K562 (cell line): ENCODE measurements at regions not wholly inside any gene's neighbourhood (a gene's known extent, or its start where the extent isn't known, plus 50 kb on each side); places are given as distances from the start of the nearest gene placed in this dataset.

ENCODE experiments used
- ATAC-seq: fragments of 200-7000 bp; cut with Tn5 transposase; 3 replicates; pipeline ENCODE4 v1.9.1; 2020; ENCODE audit warnings: moderate library complexity
- BruUV-seq: library from RNA; stranded (reverse); fragments of 400-500 nt; replicated peaks from 2 replicates; lab custom pipeline; 2021; lab: Mats Ljungman, UMichigan
- CTCF ChIA-PET: fragments of 300-600 bp; formaldehyde crosslinking; extraction: SDS; loops from one replicate; lab custom pipeline; 2021; ENCODE audit warnings: low intra/inter-chr PET ratio; lab: Yijun Ruan, JAX
- POLR2A ChIA-PET: fragments of 300-600, 350-650 bp; sonication (Branson Sonifier 250); formaldehyde crosslinking; extraction: SDS; loops from one replicate; lab custom pipeline; 2021; ENCODE audit warnings: antibody characterized with exemption, inconsistent platforms; lab: Yijun Ruan, JAX
- DNase-seq, 4 experiments: peaks; one replicate each; pipeline versions ENCODE4 v3.0.0 to v3.0.0-alpha.2; 2011 to 2018; ENCODE audit warnings: low spot score in 3 of 4, mixed read lengths in 3 of 4; ENCODE audit errors: extremely low read depth in 1 of 4
- FAIRE-seq: peaks from 2 replicates; lab custom pipeline; 2011; peaks lifted over from hg19 to GRCh38; lab: Jason Lieb, UNC
- H2AFZ ChIP-seq: 2 replicates; pipeline ENCODE4 v1.6.0; 2011; ENCODE audit warnings: low read depth, low read length, control low read depth, inconsistent platforms
- H3K27ac ChIP-seq: fragments of 200-600 bp; 3 replicates; pipeline ENCODE4 v1.8.0; 2011; ENCODE audit warnings: low read depth, mild to moderate bottlenecking, control low read depth, inconsistent platforms, low read length, moderate library complexity, mixed read lengths; ENCODE audit errors: extremely low read depth
- H3K27me3 ChIP-seq, 2 experiments: fragments of 300-600 bp in 1 of 2; 2 replicates in 1 of 2; 3 replicates in 1 of 2; pipeline versions ENCODE4 v1.6.0 to v1.8.0; 2011; ENCODE audit warnings: inconsistent platforms in 2 of 2, low read length in 2 of 2, mild to moderate bottlenecking in 1 of 2, mixed read lengths in 1 of 2, moderate library complexity in 1 of 2; ENCODE audit not compliant: control insufficient read depth in 2 of 2, insufficient read depth in 2 of 2
- H3K36me3 ChIP-seq: fragments of 300-600 bp; 3 replicates; pipeline ENCODE4 v1.8.0; 2011; ENCODE audit warnings: mild to moderate bottlenecking, low read length, inconsistent platforms; ENCODE audit not compliant: control insufficient read depth, insufficient read depth
- H3K4me1 ChIP-seq, 2 experiments: fragments of 200-600 bp in 1 of 2; replicated peaks in 1 of 2; 2 replicates in 1 of 2; 3 replicates in 1 of 2; pipeline versions ENCODE4 v1.5.1 to v1.8.0; 2011; ENCODE audit warnings: inconsistent platforms in 2 of 2, low read length in 2 of 2, mild to moderate bottlenecking in 1 of 2, mixed read lengths in 1 of 2, moderate library complexity in 1 of 2; ENCODE audit not compliant: control insufficient read depth in 2 of 2, insufficient read depth in 2 of 2
- H3K4me2 ChIP-seq: 2 replicates; pipeline ENCODE4 v1.6.1; 2011; ENCODE audit warnings: low read length, control low read depth, inconsistent platforms, mixed read lengths; ENCODE audit not compliant: insufficient read depth
- H3K4me3 ChIP-seq: fragments of 200-600 bp; sonication (generic), shearing (Covaris generic); 2 replicates; pipeline ENCODE4 v1.5.1; 2016; ENCODE audit warnings: control low read depth, inconsistent platforms
- H3K79me2 ChIP-seq: fragments of 200-600 bp; 3 replicates; pipeline ENCODE4 v1.8.0; 2011; ENCODE audit warnings: low read length, inconsistent platforms; ENCODE audit not compliant: control insufficient read depth, insufficient read depth
- H3K9ac ChIP-seq, 2 experiments: 2 replicates each; pipeline versions ENCODE4 v1.6.0 to v1.6.1; 2011; ENCODE audit warnings: low read depth in 2 of 2, low read length in 2 of 2, control low read depth in 1 of 2, inconsistent platforms in 1 of 2, mild to moderate bottlenecking in 1 of 2, mixed read lengths in 1 of 2; ENCODE audit not compliant: insufficient read depth in 1 of 2
- H3K9me1 ChIP-seq: one replicate; pipeline ENCODE4 v1.6.0; 2011; ENCODE audit warnings: inconsistent platforms, mild to moderate bottlenecking, low read length, moderate library complexity; ENCODE audit not compliant: control insufficient read depth, insufficient read depth
- H3K9me3 ChIP-seq: replicated peaks from 2 replicates; pipeline ENCODE4 v1.5.1; 2011; ENCODE audit warnings: low read depth, low read length, inconsistent platforms; ENCODE audit not compliant: control insufficient read depth, insufficient read depth
- H4K20me1 ChIP-seq: replicated peaks from 2 replicates; pipeline ENCODE4 v1.6.1; 2011; ENCODE audit warnings: low read length, inconsistent platforms, mixed read lengths; ENCODE audit not compliant: control insufficient read depth, insufficient read depth
- ARNT ChIP-seq, 2 experiments: fragments of 450-650 bp; IDR thresholded peaks; 2 replicates each; pipeline ENCODE4 v1.6.1; 2016; ENCODE audit warnings: mild to moderate bottlenecking in 1 of 2
- ELK1 ChIP-seq: sonication (generic); formaldehyde crosslinking; IDR thresholded peaks from 2 replicates; pipeline ENCODE4 v1.8.1; 2022; ENCODE audit warnings: missing genetic modification reagents
- IFI16 ChIP-seq: fragments of 250-450 bp; sonication (Bioruptor Pico); IDR thresholded peaks from 2 replicates; pipeline ENCODE4 v2.1.2; 2022; ENCODE audit warnings: mild to moderate bottlenecking, inconsistent platforms
- KDM5B ChIP-seq: fragments of 200-600 bp; sonication (generic); IDR thresholded peaks from 2 replicates; pipeline ENCODE4 v1.6.1; 2012; ENCODE audit warnings: low read depth, mild to moderate bottlenecking, moderate library complexity, low read length, control low read depth, inconsistent platforms; ENCODE audit not compliant: insufficient replicate concordance
- MEF2A ChIP-seq: IDR thresholded peaks from 2 replicates; pipeline ENCODE4 v1.6.1; 2011; ENCODE audit warnings: low read depth, mild to moderate bottlenecking, low read length, moderate library complexity; ENCODE audit not compliant: control insufficient read depth
- MITF ChIP-seq: IDR thresholded peaks from 2 replicates; pipeline ENCODE4 v1.6.1; 2014; ENCODE audit warnings: antibody characterized with exemption
- MTA1 ChIP-seq: fragments of 450-650 bp; IDR thresholded peaks from 2 replicates; pipeline ENCODE4 v1.6.1; 2017; ENCODE audit warnings: borderline replicate concordance
- RB1 ChIP-seq: fragments of 450-650 bp; IDR thresholded peaks from 2 replicates; pipeline ENCODE4 v1.6.1; 2017; ENCODE audit warnings: low read depth, mild to moderate bottlenecking
- RBM17 ChIP-seq: fragments of 200-400 bp; formaldehyde crosslinking; IDR thresholded peaks from 2 replicates; pipeline ENCODE4 v1.6.1; 2017; ENCODE audit warnings: low read depth, mild to moderate bottlenecking, low read length, borderline replicate concordance
- TAF1 ChIP-seq: IDR thresholded peaks from 2 replicates; pipeline ENCODE4 v1.6.1; 2011; ENCODE audit warnings: mild to moderate bottlenecking, low read length, moderate library complexity; ENCODE audit not compliant: insufficient read depth, control insufficient read depth, severe bottlenecking; ENCODE audit errors: extremely low read depth
- TFAP4 ChIP-seq: sonication (generic); formaldehyde crosslinking; IDR thresholded peaks from 2 replicates; pipeline ENCODE4 v1.8.0; 2022; ENCODE audit warnings: missing genetic modification reagents, mild to moderate bottlenecking, moderate library complexity, borderline replicate concordance
- XRCC3 ChIP-seq: fragments of 450-650 bp; IDR thresholded peaks from 2 replicates; pipeline ENCODE4 v1.6.1; 2017; ENCODE audit warnings: mild to moderate bottlenecking, moderate library complexity
- YY1 ChIP-seq, 3 experiments: IDR thresholded peaks; 2 replicates each; pipeline ENCODE4 v1.6.1; 2011; ENCODE audit warnings: low read length in 2 of 3, mild to moderate bottlenecking in 2 of 3, moderate library complexity in 2 of 3, borderline replicate concordance in 1 of 3, control low read depth in 1 of 3, low read depth in 1 of 3; ENCODE audit not compliant: insufficient read depth in 3 of 3, insufficient replicate concordance in 2 of 3, control insufficient read depth in 1 of 3, insufficient read length in 1 of 3; ENCODE audit errors: extremely low read depth in 1 of 3
- ZBTB49 ChIP-seq: sonication (generic); formaldehyde crosslinking; IDR thresholded peaks from 2 replicates; pipeline ENCODE4 v1.8.0; 2022; ENCODE audit warnings: missing genetic modification reagents, mild to moderate bottlenecking, borderline replicate concordance
- ZFPM2 ChIP-seq: fragments of 250-450 bp; sonication (Bioruptor Pico); IDR thresholded peaks from 2 replicates; pipeline ENCODE4 v1.5.1; 2022; ENCODE audit warnings: mild to moderate bottlenecking
- ZNF384 ChIP-seq: IDR thresholded peaks from 2 replicates; pipeline ENCODE4 v1.6.1; 2012; ENCODE audit warnings: low read depth, low read length, improper control_type of control experiment
- ZNF436 ChIP-seq: fragments of 250-450, 450-650 bp; sonication (Bioruptor Pico); formaldehyde crosslinking; IDR thresholded peaks from 2 replicates; pipeline ENCODE4 v1.7.0; 2020; ENCODE audit warnings: mild to moderate bottlenecking
- ZNF551 ChIP-seq: fragments of 250-450 bp; sonication (Bioruptor Pico); IDR thresholded peaks from 2 replicates; pipeline ENCODE4 v1.5.0; 2021; ENCODE audit warnings: mild to moderate bottlenecking, moderate library complexity
- WGBS: fragments of 100-300 bp; shearing (Covaris generic); methylation state at CpG from one replicate; pipeline ENCODE4 v1.1.6; 2016; ENCODE audit warnings: low coverage, mixed read lengths; ENCODE audit not compliant: insufficient coverage; ENCODE audit errors: missing lambda C conversion rate; 5-methylcytosine and 5-hydroxymethylcytosine counted together
- in situ Hi-C: fragments of 300-500 bp; cut with MboI; formaldehyde crosslinking; loops from 4 replicates; pipeline ENCODE4 v1.15.0; 2018; ENCODE audit warnings: inconsistent platforms, mixed read lengths
- intact Hi-C: fragments of 100-400 bp; cut with micrococcal nuclease; formaldehyde crosslinking; loops from 2 replicates; pipeline ENCODE4 v1.14.2; 2022

GRCh38 chr9:106376689-106377088 is 486.3 kb upstream of the ZNF462 start:
- no peaks in the 10 kb centered on the region for H3K9me3 ChIP-seq
- in situ Hi-C loops (no loop called here), intact Hi-C loops (no loop called here)
- BruUV-seq: no TSS peak
- no peak for ATAC-seq
- H3K4me3 ChIP-seq: no peak overlapping the region
- H3K4me2 ChIP-seq: no peak overlapping the region
- WGBS: 6% methylated on average over 2 of the region's 2 CpGs
- H3K9ac ChIP-seq: no peak overlapping the region
- TF ChIP-seq IFI16 (no peak), RBM17 (no peak), ELK1 (CRISPR knock-in tag) (no peak), TFAP4 (no peak), ZNF551 (CRISPR knock-in tag) (no peak), ZNF384 (no peak), YY1 (IDR thresholded peaks at IDR 0.05; ENCODE audit: borderline replicate concordance in 1 of 3, control insufficient read depth in 1 of 3, extremely low read depth in 1 of 3, insufficient read depth in 3 of 3, insufficient read length in 1 of 3, insufficient replicate concordance in 2 of 3, low read depth in 1 of 3, low read length in 2 of 3) (no peak), XRCC3 (no peak), ZFPM2 (no peak), MTA1 (no peak), ZNF436 (CRISPR knock-in tag) (no peak), ZBTB49 (CRISPR knock-in tag) (no peak), RB1 (no peak), KDM5B (no peak), ARNT (IDR thresholded peaks at IDR 0.05) (no peak), TAF1 (no peak), MITF (no peak), MEF2A (no peak)
- no peak for DNase-seq
- H3K79me2 ChIP-seq: no peaks in the 10 kb centered on the region
- no peaks in the 10 kb centered on the region for H3K9me1 ChIP-seq
- H4K20me1 ChIP-seq: no peaks in the 10 kb centered on the region
- H3K4me1 ChIP-seq: no peaks in the 10 kb centered on the region
- H2AFZ ChIP-seq: no peak overlapping the region
- H3K27me3 ChIP-seq: no peaks in the 10 kb centered on the region
- H3K36me3 ChIP-seq: no peaks in the 10 kb centered on the region
- POLR2A ChIA-PET: interaction anchor here (1.0 kb wide), 1 partner anchor 30 kb away, joined by 3 read pairs; no protein-coding TSS in a partner anchor
- FAIRE-seq: no peak
- H3K27ac ChIP-seq: no peak overlapping the region
- CTCF ChIA-PET: no interaction called here
